IMR-90 (cell line): ENCODE measurements at regions not wholly inside any gene's neighbourhood (a gene's known extent, or its start where the extent isn't known, plus 50 kb on each side); places are given as distances from the start of the nearest gene placed in this dataset.

Experiments
- ATAC-seq: fragments of 200-7000 bp; cut with Tn5 transposase; 2 replicates; pipeline ENCODE4 v1.9.1; 2020; ENCODE audit warnings: low read depth, mild to moderate bottlenecking, moderate library complexity
- BruUV-seq: library from RNA; stranded (reverse); fragments of 400-500 nt; replicated peaks from 2 replicates; lab custom pipeline; 2021; lab: Mats Ljungman, UMichigan
- CTCF ChIA-PET: fragments of 300-600 bp; formaldehyde crosslinking; extraction: SDS; loops from one replicate; lab custom pipeline; 2021; ENCODE audit warnings: antibody characterized with exemption; lab: Yijun Ruan, JAX
- POLR2A ChIA-PET: fragments of 300-600 bp; sonication (Branson Sonifier 250); formaldehyde crosslinking; loops from one replicate; lab custom pipeline; 2022; ENCODE audit warnings: antibody characterized with exemption; ENCODE audit not compliant: unreplicated experiment; lab: Charles Lee
- DNase-seq: peaks from one replicate; pipeline ENCODE4 v3.0.0; 2013
- H2AFZ ChIP-seq: replicated peaks from 2 replicates; pipeline ENCODE3; 2013; ENCODE audit warnings: low read length, mild to moderate bottlenecking; ENCODE audit not compliant: poor library complexity
- H2AK5ac ChIP-seq: 2 replicates; pipeline ENCODE4 v1.6.1; 2013; ENCODE audit warnings: low read depth, low read length, inconsistent platforms
- H2AK9ac ChIP-seq: replicated peaks from 2 replicates; pipeline ENCODE3; 2013; ENCODE audit warnings: mild to moderate bottlenecking, low read depth, low read length, moderate library complexity; ENCODE audit not compliant: poor library complexity
- H2BK120ac ChIP-seq: 2 replicates; pipeline ENCODE4 v1.6.1; 2013; ENCODE audit warnings: low read depth, low read length, inconsistent platforms
- H2BK15ac ChIP-seq: 3 replicates; pipeline ENCODE4 v1.6.1; 2013; ENCODE audit warnings: low read depth, low read length, inconsistent platforms
- H2BK20ac ChIP-seq: 2 replicates; pipeline ENCODE4 v1.6.1; 2013; ENCODE audit warnings: low read depth, mild to moderate bottlenecking, inconsistent platforms, low read length, moderate library complexity
- H2BK5ac ChIP-seq: 2 replicates; pipeline ENCODE4 v1.6.1; 2013; ENCODE audit warnings: mild to moderate bottlenecking, low read depth, low read length, inconsistent platforms; ENCODE audit not compliant: poor library complexity, severe bottlenecking
- H3K14ac ChIP-seq: replicated peaks from 2 replicates; pipeline ENCODE4 v1.6.1; 2013; ENCODE audit warnings: low read depth, low read length, inconsistent platforms
- H3K18ac ChIP-seq: 2 replicates; pipeline ENCODE4 v1.6.1; 2013; ENCODE audit warnings: low read depth, low read length, control low read depth
- H3K23ac ChIP-seq: 2 replicates; pipeline ENCODE4 v1.6.1; 2013; ENCODE audit warnings: low read depth, low read length, inconsistent platforms
- H3K27ac ChIP-seq: 2 replicates; pipeline ENCODE4 v1.5.1; 2013; ENCODE audit warnings: mild to moderate bottlenecking, control low read depth, low read length; ENCODE audit not compliant: insufficient read depth
- H3K27me3 ChIP-seq: 2 replicates; pipeline ENCODE4 v1.6.1; 2013; ENCODE audit warnings: low read length; ENCODE audit not compliant: control insufficient read depth, insufficient read depth
- H3K36me3 ChIP-seq: 2 replicates; pipeline ENCODE4 v1.6.1; 2013; ENCODE audit warnings: low read length, mixed read lengths; ENCODE audit not compliant: control insufficient read depth, insufficient read depth
- H3K4ac ChIP-seq: 2 replicates; pipeline ENCODE4 v1.6.1; 2013; ENCODE audit warnings: low read depth, low read length, inconsistent platforms
- H3K4me1 ChIP-seq: 2 replicates; pipeline ENCODE4 v1.6.1; 2013; ENCODE audit warnings: low read length, mixed read lengths; ENCODE audit not compliant: control insufficient read depth, insufficient read depth
- H3K4me2 ChIP-seq: 2 replicates; pipeline ENCODE4 v1.6.1; 2013; ENCODE audit warnings: low read depth, mild to moderate bottlenecking, control low read depth, low read length, moderate library complexity
- H3K4me3 ChIP-seq: 2 replicates; pipeline ENCODE4 v1.5.1; 2013; ENCODE audit warnings: low read depth, mild to moderate bottlenecking, control low read depth, low read length, moderate library complexity; ENCODE audit not compliant: insufficient read depth
- H3K56ac ChIP-seq: 2 replicates; pipeline ENCODE4 v1.6.1; 2013; ENCODE audit warnings: low read length, inconsistent platforms; ENCODE audit not compliant: insufficient read depth; ENCODE audit errors: extremely low read depth
- H3K79me1 ChIP-seq, 2 experiments: 2 replicates each; pipeline ENCODE4 v1.6.1; 2013; ENCODE audit warnings: low read length in 2 of 2, inconsistent platforms in 1 of 2, low read depth in 1 of 2
- H3K9ac ChIP-seq: 2 replicates; pipeline ENCODE4 v1.6.1; 2013; ENCODE audit warnings: low read depth, low read length, control low read depth
- H3K9me1 ChIP-seq: 2 replicates; pipeline ENCODE4 v1.6.1; 2013; ENCODE audit warnings: low read length, inconsistent platforms; ENCODE audit not compliant: insufficient read depth
- H3K9me3 ChIP-seq: 2 replicates; pipeline ENCODE4 v1.6.1; 2013; ENCODE audit warnings: low read length; ENCODE audit not compliant: control insufficient read depth, insufficient read depth
- H4K20me1 ChIP-seq: 2 replicates; pipeline ENCODE4 v1.6.1; 2013; ENCODE audit warnings: low read length, inconsistent platforms; ENCODE audit not compliant: insufficient read depth
- H4K5ac ChIP-seq: 2 replicates; pipeline ENCODE4 v1.6.1; 2013; ENCODE audit warnings: mild to moderate bottlenecking, low read depth, low read length, control low read depth
- H4K8ac ChIP-seq, 2 experiments: 2 replicates each; pipeline ENCODE4 v1.6.1; 2013; ENCODE audit warnings: low read depth in 2 of 2, low read length in 2 of 2, control low read depth in 1 of 2, inconsistent platforms in 1 of 2
- H4K91ac ChIP-seq: 2 replicates; pipeline ENCODE4 v1.6.1; 2013; ENCODE audit warnings: low read depth, low read length, inconsistent platforms; ENCODE audit not compliant: insufficient read depth
- BHLHE40 ChIP-seq: fragments of 150-350 bp; IDR thresholded peaks from 2 replicates; pipeline ENCODE4 v1.6.1; 2016; ENCODE audit warnings: mild to moderate bottlenecking, low read depth, low read length
- CEBPB ChIP-seq: IDR thresholded peaks from 2 replicates; pipeline ENCODE4 v1.6.1; 2012; ENCODE audit warnings: low read depth, low read length, improper control_type of control experiment
- MAFK ChIP-seq: IDR thresholded peaks from 2 replicates; pipeline ENCODE4 v1.6.1; 2012; ENCODE audit warnings: low read depth, low read length, improper control_type of control experiment
- MAZ ChIP-seq: IDR thresholded peaks from 2 replicates; pipeline ENCODE4 v1.6.1; 2012; ENCODE audit warnings: low read depth, mild to moderate bottlenecking, low read length, improper control_type of control experiment, moderate library complexity, borderline replicate concordance
- MXI1 ChIP-seq: IDR thresholded peaks from 2 replicates; pipeline ENCODE4 v1.6.1; 2012; ENCODE audit warnings: low read depth, mild to moderate bottlenecking, low read length, moderate library complexity, borderline replicate concordance
- NFE2L2 ChIP-seq: fragments of 150-350 bp; IDR thresholded peaks from 2 replicates; pipeline ENCODE4 v1.6.1; 2016; ENCODE audit warnings: low read depth, mild to moderate bottlenecking, low read length
- RAD21 ChIP-seq: IDR thresholded peaks from 2 replicates; pipeline ENCODE4 v1.6.1; 2012; ENCODE audit warnings: low read length, improper control_type of control experiment
- RCOR1 ChIP-seq: IDR thresholded peaks from 2 replicates; pipeline ENCODE4 v1.6.1; 2012; ENCODE audit warnings: mild to moderate bottlenecking, low read length, improper control_type of control experiment; ENCODE audit not compliant: insufficient replicate concordance
- SMC3 ChIP-seq: fragments of 150-350 bp; IDR thresholded peaks from 2 replicates; pipeline ENCODE4 v1.6.1; 2016; ENCODE audit warnings: low read depth, mild to moderate bottlenecking, antibody characterized with exemption, low read length, moderate library complexity
- WGBS, 2 experiments: methylation state at CpG; one replicate each; pipeline versions ENCODE4 v1.1.5 to v1.1.7; 2013; ENCODE audit warnings: missing lambda C conversion rate in 2 of 2; ENCODE audit not compliant: insufficient read length in 1 of 2; ENCODE audit errors: extremely low coverage in 2 of 2; 5-methylcytosine and 5-hydroxymethylcytosine counted together
- dilution Hi-C: fragments of 300-500 bp; cut with HindIII; formaldehyde crosslinking; loops from one replicate; pipeline ENCODE4 v1.14.3; 2018; ENCODE audit warnings: low sequenced_read_pairs; ENCODE audit not compliant: unreplicated experiment
- in situ Hi-C: fragments of 300-500 bp; cut with MboI; formaldehyde crosslinking; loops from 3 replicates; pipeline ENCODE4 v1.14.3; 2019; ENCODE audit warnings: low sequenced_read_pairs, inconsistent platforms, mixed read lengths
- intact Hi-C: fragments of 100-400 bp; cut with micrococcal nuclease; formaldehyde crosslinking; loops from 2 replicates; pipeline ENCODE4 v1.10.0; 2022
- TF ChIP-seq, protein P1 (sequence below): conservative IDR thresholded peaks from 2 replicates; pipeline ENCODE4 v1.5.1; 2012; ENCODE audit warnings: mild to moderate bottlenecking, low read depth, low read length, improper control_type of control experiment
- TF ChIP-seq, protein P2 (sequence below): fragments of 150-350 bp; IDR thresholded peaks from 2 replicates; pipeline ENCODE4 v1.6.1; 2017; ENCODE audit warnings: mild to moderate bottlenecking, antibody characterized with exemption, low read length, low read depth

DNA sequence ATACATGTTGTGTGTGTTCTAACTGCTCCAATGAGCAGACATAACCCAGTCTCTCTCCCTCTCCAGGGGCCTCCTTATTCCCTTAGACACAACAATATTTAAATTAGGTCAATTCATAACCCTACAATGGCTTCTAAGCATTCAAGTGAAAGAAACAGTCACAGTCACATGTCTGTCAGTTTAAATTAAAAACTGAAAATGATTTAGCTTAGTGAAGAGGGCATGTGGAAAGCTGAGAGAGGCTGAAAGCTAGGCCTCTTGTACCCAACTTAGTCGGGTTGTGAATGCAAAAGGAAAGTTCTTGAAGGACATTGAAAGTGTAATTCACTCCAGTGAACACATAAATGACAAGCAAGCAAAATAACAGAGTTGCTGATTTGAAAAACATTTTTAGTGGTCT is 1519.6 kb downstream of the OTOL1 start:
- no peak overlapping the region for H2BK120ac ChIP-seq
- POLR2A ChIA-PET = no interaction called here
- no peak overlapping the region for H2BK5ac ChIP-seq
- no TSS peak for BruUV-seq
- no peak overlapping the region for H3K18ac ChIP-seq
- no peak overlapping the region for H3K23ac ChIP-seq
- no peak overlapping the region for H3K4me3 ChIP-seq
- dilution Hi-C loops (no loop called here), in situ Hi-C loops (no loop called here), intact Hi-C loops (no loop called here)
- TF ChIP-seq NFE2L2 (no peak), MAFK (no peak), MXI1 (no peak), RAD21 (no peak), BHLHE40 (no peak), SMC3 (no peak), RCOR1 (no peak), MAZ (no peak), CEBPB (no peak)
- TF ChIP-seq, protein P1, sequence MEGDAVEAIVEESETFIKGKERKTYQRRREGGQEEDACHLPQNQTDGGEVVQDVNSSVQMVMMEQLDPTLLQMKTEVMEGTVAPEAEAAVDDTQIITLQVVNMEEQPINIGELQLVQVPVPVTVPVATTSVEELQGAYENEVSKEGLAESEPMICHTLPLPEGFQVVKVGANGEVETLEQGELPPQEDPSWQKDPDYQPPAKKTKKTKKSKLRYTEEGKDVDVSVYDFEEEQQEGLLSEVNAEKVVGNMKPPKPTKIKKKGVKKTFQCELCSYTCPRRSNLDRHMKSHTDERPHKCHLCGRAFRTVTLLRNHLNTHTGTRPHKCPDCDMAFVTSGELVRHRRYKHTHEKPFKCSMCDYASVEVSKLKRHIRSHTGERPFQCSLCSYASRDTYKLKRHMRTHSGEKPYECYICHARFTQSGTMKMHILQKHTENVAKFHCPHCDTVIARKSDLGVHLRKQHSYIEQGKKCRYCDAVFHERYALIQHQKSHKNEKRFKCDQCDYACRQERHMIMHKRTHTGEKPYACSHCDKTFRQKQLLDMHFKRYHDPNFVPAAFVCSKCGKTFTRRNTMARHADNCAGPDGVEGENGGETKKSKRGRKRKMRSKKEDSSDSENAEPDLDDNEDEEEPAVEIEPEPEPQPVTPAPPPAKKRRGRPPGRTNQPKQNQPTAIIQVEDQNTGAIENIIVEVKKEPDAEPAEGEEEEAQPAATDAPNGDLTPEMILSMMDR = no peak
- TF ChIP-seq, protein P2, sequence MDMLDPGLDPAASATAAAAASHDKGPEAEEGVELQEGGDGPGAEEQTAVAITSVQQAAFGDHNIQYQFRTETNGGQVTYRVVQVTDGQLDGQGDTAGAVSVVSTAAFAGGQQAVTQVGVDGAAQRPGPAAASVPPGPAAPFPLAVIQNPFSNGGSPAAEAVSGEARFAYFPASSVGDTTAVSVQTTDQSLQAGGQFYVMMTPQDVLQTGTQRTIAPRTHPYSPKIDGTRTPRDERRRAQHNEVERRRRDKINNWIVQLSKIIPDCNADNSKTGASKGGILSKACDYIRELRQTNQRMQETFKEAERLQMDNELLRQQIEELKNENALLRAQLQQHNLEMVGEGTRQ = no peak
- H2AK5ac ChIP-seq = no peak overlapping the region
- no peak overlapping the region for H4K5ac ChIP-seq
- no peaks in the 10 kb centered on the region for H3K4me1 ChIP-seq
- H3K4me2 ChIP-seq = no peak overlapping the region
- no peaks in the 10 kb centered on the region for H3K36me3 ChIP-seq
- no peak overlapping the region for H4K8ac ChIP-seq
- no peak overlapping the region for H2BK15ac ChIP-seq
- no peaks in the 10 kb centered on the region for H3K27me3 ChIP-seq
- no peak overlapping the region for H3K4ac ChIP-seq
- no peak overlapping the region for H2AFZ ChIP-seq
- DNase-seq = no peak
- H3K9me3 ChIP-seq = peaks cover 1% of the 10 kb centered on the region; the same call in 1 of the 2 replicates
- H3K56ac ChIP-seq = no peak overlapping the region
- H4K91ac ChIP-seq = no peak overlapping the region
- no peak overlapping the region for H3K9ac ChIP-seq
- no peak overlapping the region for H2AK9ac ChIP-seq
- H2BK20ac ChIP-seq = no peak overlapping the region
- CTCF ChIA-PET = no interaction called here
- no peaks in the 10 kb centered on the region for H3K79me1 ChIP-seq
- no peaks in the 10 kb centered on the region for H4K20me1 ChIP-seq
- no peak overlapping the region for H3K14ac ChIP-seq
- no peak overlapping the region for H3K27ac ChIP-seq
- ATAC-seq = no peak
- WGBS, 2 experiments = no CpG with 5 or more reads among the region's 1 CpG
- no peaks in the 10 kb centered on the region for H3K9me1 ChIP-seq
